HUES48 (cell line): ENCODE measurements at regions not wholly inside any gene's neighbourhood (a gene's known extent, or its start where the extent isn't known, plus 50 kb on each side); places are given as distances from the start of the nearest gene placed in this dataset.

Source experiments
- H3K27ac ChIP-seq: one replicate; pipeline ENCODE4 v1.7.0; 2013; ENCODE audit warnings: low read depth, low read length, inconsistent platforms
- H3K27me3 ChIP-seq: 2 replicates; pipeline ENCODE4 v1.6.1; 2013; ENCODE audit warnings: mild to moderate bottlenecking, low read length; ENCODE audit not compliant: control insufficient read depth, insufficient read depth
- H3K36me3 ChIP-seq: 2 replicates; pipeline ENCODE4 v1.6.1; 2013; ENCODE audit warnings: low read length; ENCODE audit not compliant: control insufficient read depth, insufficient read depth
- H3K4me1 ChIP-seq: 2 replicates; pipeline ENCODE4 v1.6.1; 2013; ENCODE audit warnings: mild to moderate bottlenecking, low read length; ENCODE audit not compliant: control insufficient read depth, insufficient read depth
- H3K4me3 ChIP-seq: 2 replicates; pipeline ENCODE4 v1.5.1; 2013; ENCODE audit warnings: mild to moderate bottlenecking, low read depth, low read length
- H3K9ac ChIP-seq: 2 replicates; pipeline ENCODE4 v1.6.1; 2013; ENCODE audit warnings: mild to moderate bottlenecking, low read depth, low read length, moderate library complexity
- H3K9me3 ChIP-seq: 2 replicates; pipeline ENCODE4 v1.6.1; 2013; ENCODE audit warnings: low read length; ENCODE audit not compliant: control insufficient read depth, insufficient read depth

DNA sequence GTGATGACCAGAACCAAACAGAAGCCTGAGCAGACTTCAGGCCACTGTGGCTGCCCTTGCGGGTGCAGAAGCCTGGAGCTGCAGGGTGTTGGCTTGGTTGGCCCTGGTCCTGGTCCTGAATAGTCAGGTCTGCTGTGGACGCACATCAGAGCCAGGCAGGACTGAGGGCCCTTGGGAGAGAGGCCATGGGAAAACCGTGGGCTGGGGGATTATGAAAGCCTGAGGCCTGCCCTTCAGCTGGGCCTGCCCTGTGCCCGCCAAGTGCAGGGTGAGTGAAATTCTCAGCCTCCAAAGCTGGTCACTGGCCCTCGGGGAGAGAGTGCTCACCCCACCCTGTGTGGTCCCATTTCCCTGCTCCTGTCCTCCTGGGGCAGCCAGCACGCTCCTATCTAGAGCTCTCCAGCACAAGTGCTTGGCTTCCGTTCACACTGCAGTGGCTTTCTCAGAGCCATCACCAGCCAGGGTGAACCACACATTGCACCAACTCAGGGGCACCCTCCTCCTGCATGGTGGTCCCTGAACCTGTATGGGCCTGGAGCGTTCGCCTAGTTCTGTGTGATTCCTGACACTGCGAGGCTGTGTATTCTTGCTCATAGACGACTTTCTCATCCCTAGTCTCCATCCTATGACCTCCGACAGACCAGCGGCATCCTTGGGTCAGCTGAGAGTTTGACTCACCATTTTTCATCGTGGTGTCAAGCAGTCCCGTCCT lies 146.1 kb downstream of the TTLL2 start:
- Histone ChIP-seq H3K4me3 (no peak overlapping the region), H3K27ac (no peak overlapping the region), H3K9me3 (no peaks in the 10 kb centered on the region), H3K27me3 (no peaks in the 10 kb centered on the region), H3K36me3 (no peaks in the 10 kb centered on the region), H3K9ac (no peak overlapping the region), H3K4me1 (peaks cover 23% of the 10 kb centered on the region)

- Histone ChIP-seq H3K4me1 (peaks cover 28% of the 10 kb centered on the region), H3K27me3 (no peaks in the 10 kb centered on the region), H3K36me3 (no peaks in the 10 kb centered on the region), H3K27ac (no peak overlapping the region), H3K9ac (no peak overlapping the region), H3K4me3 (no peak overlapping the region), H3K9me3 (no peaks in the 10 kb centered on the region)
Measured at GRCh38 chr6:167471548-167471930, 146.7 kb downstream of the TTLL2 start.

GRCh38 chr6:167472148-167472547 lies 147.3 kb downstream of the TTLL2 start:
- Histone ChIP-seq H3K4me1 (peaks cover 29% of the 10 kb centered on the region), H3K27ac (no peak overlapping the region), H3K27me3 (no peaks in the 10 kb centered on the region), H3K9me3 (no peaks in the 10 kb centered on the region), H3K36me3 (no peaks in the 10 kb centered on the region), H3K9ac (no peak overlapping the region), H3K4me3 (no peak overlapping the region)

GRCh38 chr6:167472880-167473279 lies 148.0 kb downstream of the TTLL2 start:
- H3K4me3 ChIP-seq = no peak overlapping the region
- no peaks in the 10 kb centered on the region for H3K9me3 ChIP-seq
- no peak overlapping the region for H3K9ac ChIP-seq
- no peak overlapping the region for H3K27ac ChIP-seq
- H3K36me3 ChIP-seq = no peaks in the 10 kb centered on the region
- H3K27me3 ChIP-seq = no peaks in the 10 kb centered on the region
- H3K4me1 ChIP-seq = peaks cover 29% of the 10 kb centered on the region

DNA sequence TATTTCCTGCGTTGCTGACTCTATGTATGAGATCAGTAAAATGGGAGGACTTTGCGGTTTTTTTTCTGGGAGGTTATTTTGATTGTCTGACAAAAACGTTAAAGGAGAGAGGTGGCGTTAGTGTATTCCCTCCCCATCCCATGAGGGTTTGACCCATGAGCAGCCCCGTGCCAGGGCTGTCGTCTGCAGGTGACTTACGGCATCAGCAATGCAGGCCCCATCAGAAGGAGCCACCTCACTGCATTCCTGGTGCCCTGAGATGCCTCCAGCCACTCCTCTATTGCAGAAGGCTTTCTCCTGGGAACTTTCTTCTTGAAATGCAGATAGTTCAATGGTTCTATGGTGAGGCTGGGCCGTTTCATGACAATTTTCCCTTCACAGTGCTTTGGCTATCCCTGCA lies 149.3 kb downstream of the TTLL2 start:
- no peak overlapping the region for H3K4me3 ChIP-seq
- H3K4me1 ChIP-seq = peaks cover 29% of the 10 kb centered on the region
- H3K9ac ChIP-seq = no peak overlapping the region
- H3K9me3 ChIP-seq = no peaks in the 10 kb centered on the region
- no peaks in the 10 kb centered on the region for H3K36me3 ChIP-seq
- H3K27me3 ChIP-seq = no peaks in the 10 kb centered on the region
- H3K27ac ChIP-seq = no peak overlapping the region

- Histone ChIP-seq H3K27ac (no peak overlapping the region), H3K9me3 (no peaks in the 10 kb centered on the region), H3K4me3 (no peak overlapping the region), H3K4me1 (peaks cover 31% of the 10 kb centered on the region), H3K9ac (no peak overlapping the region), H3K36me3 (no peaks in the 10 kb centered on the region), H3K27me3 (no peaks in the 10 kb centered on the region)
Measured at GRCh38 chr6:167474725-167475124, 149.8 kb downstream of the TTLL2 start.

GRCh38 chr6:167475947-167476346 lies 151.1 kb downstream of the TTLL2 start:
- Histone ChIP-seq H3K27me3 (no peaks in the 10 kb centered on the region), H3K4me3 (peak overlapping the region; percentile 19; the same call in 1 of the 2 replicates)

GRCh38 chr6:167476844-167477595 lies 152.1 kb downstream of the TTLL2 start:
- Histone ChIP-seq H3K9ac (no peak overlapping the region), H3K4me3 (no peak overlapping the region), H3K27me3 (no peaks in the 10 kb centered on the region), H3K9me3 (no peaks in the 10 kb centered on the region), H3K36me3 (no peaks in the 10 kb centered on the region), H3K4me1 (peaks cover 40% of the 10 kb centered on the region), H3K27ac (no peak overlapping the region)

More at GRCh38 chr6:167475947-167476346, 151.1 kb downstream of the TTLL2 start:
- H3K4me1 ChIP-seq = peaks cover 39% of the 10 kb centered on the region
- H3K9ac ChIP-seq = no peak overlapping the region
- no peak overlapping the region for H3K27ac ChIP-seq
- H3K36me3 ChIP-seq = no peaks in the 10 kb centered on the region
- no peaks in the 10 kb centered on the region for H3K9me3 ChIP-seq

GRCh38 chr6:167477688-167478087 lies 152.8 kb downstream of the TTLL2 start:
- no peak overlapping the region for H3K4me3 ChIP-seq
- H3K4me1 ChIP-seq = peaks cover 47% of the 10 kb centered on the region
- H3K27me3 ChIP-seq = no peaks in the 10 kb centered on the region
- H3K27ac ChIP-seq = no peak overlapping the region
- H3K9ac ChIP-seq = no peak overlapping the region
- no peaks in the 10 kb centered on the region for H3K36me3 ChIP-seq
- H3K9me3 ChIP-seq = no peaks in the 10 kb centered on the region

GRCh38 chr6:167479301-167479700 lies 154.4 kb downstream of the TTLL2 start:
- H3K27ac ChIP-seq = peak overlapping the region; percentile 42
- H3K9me3 ChIP-seq = no peaks in the 10 kb centered on the region
- H3K4me3 ChIP-seq = no peak overlapping the region
- peaks cover 42% of the 10 kb centered on the region for H3K4me1 ChIP-seq
- no peaks in the 10 kb centered on the region for H3K36me3 ChIP-seq
- no peak overlapping the region for H3K9ac ChIP-seq
- H3K27me3 ChIP-seq = no peaks in the 10 kb centered on the region

DNA sequence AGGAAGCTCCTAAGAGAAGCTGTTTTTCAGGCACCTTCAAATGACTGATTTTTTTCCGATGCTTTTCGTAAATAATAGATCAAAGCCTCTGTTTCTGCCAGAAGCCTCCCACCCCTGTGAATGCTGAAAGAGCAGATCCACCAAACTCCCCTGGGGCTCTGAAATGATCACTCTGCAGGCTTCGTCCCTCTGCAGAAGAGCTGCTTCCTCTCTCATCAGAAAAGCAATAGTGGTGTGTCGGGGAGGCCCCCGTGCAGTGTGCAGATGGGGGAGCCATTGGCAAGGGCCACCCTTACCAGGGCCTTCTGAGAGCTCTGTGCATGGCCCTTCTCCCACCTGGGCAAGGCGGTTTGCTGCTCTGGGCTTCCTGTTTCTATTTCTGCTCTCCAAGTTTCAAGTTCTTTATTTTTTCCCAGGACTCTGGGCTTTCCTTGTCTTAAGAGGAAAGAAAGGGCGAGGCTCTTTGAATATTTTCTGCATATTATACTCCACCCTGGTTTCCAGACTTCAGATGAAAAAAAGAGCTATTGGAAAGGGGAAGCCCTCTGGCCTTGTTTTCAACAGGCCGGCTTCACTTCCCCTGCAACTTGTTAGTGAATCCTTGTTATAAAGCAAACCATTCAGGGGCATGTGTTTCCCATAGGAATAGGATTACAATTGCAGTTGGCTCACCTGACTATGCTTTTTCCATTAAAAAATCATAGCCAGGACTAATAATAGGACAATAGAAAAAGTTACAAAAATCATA lies 155.2 kb downstream of the TTLL2 start:
- Histone ChIP-seq H3K27me3 (no peaks in the 10 kb centered on the region), H3K27ac (peak overlapping the region; percentile 42)

More for the DNA sequence above, 155.2 kb downstream of the TTLL2 start:
- Histone ChIP-seq H3K9ac (no peak overlapping the region), H3K4me1 (peaks cover 35% of the 10 kb centered on the region), H3K4me3 (no peak overlapping the region), H3K36me3 (no peaks in the 10 kb centered on the region), H3K9me3 (no peaks in the 10 kb centered on the region)
